GM23248 (cell line): ENCODE measurements at regions not wholly inside any gene's neighbourhood (a gene's known extent, or its start where the extent isn't known, plus 50 kb on each side); places are given as distances from the start of the nearest gene placed in this dataset.

Source experiments
- EZH2 ChIP-seq: fragments of 200-600 bp; sonication (generic); IDR thresholded peaks from 2 replicates; pipeline ENCODE4 v1.6.1; 2018; ENCODE audit warnings: antibody characterized with exemption, mild to moderate bottlenecking; ENCODE audit not compliant: insufficient read depth, poor library complexity, severe bottlenecking
- EZH2phosphoT487 ChIP-seq: fragments of 200-600 bp; sonication (generic); IDR thresholded peaks from 2 replicates; pipeline ENCODE4 v1.6.1; 2018; ENCODE audit warnings: antibody characterized with exemption, moderate library complexity, mild to moderate bottlenecking, low read depth; ENCODE audit not compliant: insufficient read depth

GRCh38 chr1:58917436-58917835, 133.6 kb upstream of the JUN start:
- no peak for TF ChIP-seq EZH2
- no peak for TF ChIP-seq EZH2phosphoT487
